Hippocampal formation (tissue), 2 donors: ENCODE measurements at regions not wholly inside any gene's neighbourhood (a gene's known extent, or its start where the extent isn't known, plus 50 kb on each side); places are given as distances from the start of the nearest gene placed in this dataset.
"Not testable (repeated sequence)": the region's sequence is repeated elsewhere in the genome, so short reads cannot be mapped to it uniquely, and the experiment has no call there.

Experiments
- DNase-seq, 2 donors: peaks; one replicate each; lab custom pipeline; 2025; lab: John Stamatoyannopoulos, UW

- no peak for DNase-seq
Measured at GRCh38 chr18:45342166-45342565, 273.1 kb upstream of the SLC14A2 start.

GRCh38 chr18:45342653-45343052 is 272.6 kb upstream of the SLC14A2 start:
- no peak for DNase-seq

GRCh38 chr18:45343365-45343764 is 271.9 kb upstream of the SLC14A2 start:
- no peak for DNase-seq

GRCh38 chr18:45344680-45345079 is 270.6 kb upstream of the SLC14A2 start:
- DNase-seq = not testable (repeated sequence)

GRCh38 chr18:45349019-45349418 is 266.3 kb upstream of the SLC14A2 start:
- no peak for DNase-seq

GRCh38 chr18:45349467-45349866 is 265.8 kb upstream of the SLC14A2 start:
- DNase-seq = no peak

- no peak for DNase-seq
Measured at GRCh38 chr18:45350404-45351156, 264.7 kb upstream of the SLC14A2 start.

- no peak for DNase-seq
Measured at GRCh38 chr18:45352874-45353273, 262.4 kb upstream of the SLC14A2 start.

- DNase-seq = no peak
Measured at GRCh38 chr18:45353530-45353929, 261.7 kb upstream of the SLC14A2 start.

- DNase-seq = no peak
Measured at GRCh38 chr18:45355944-45356520, 259.2 kb upstream of the SLC14A2 start.

- no peak for DNase-seq
Measured at GRCh38 chr18:45357686-45358470, 257.4 kb upstream of the SLC14A2 start.

- DNase-seq = no peak
Measured at GRCh38 chr18:45359275-45360009, 255.8 kb upstream of the SLC14A2 start.

- DNase-seq = no peak
Measured at GRCh38 chr18:45361125-45361851, 254.0 kb upstream of the SLC14A2 start.

- peak; percentile 11 to 29 for DNase-seq
Measured at GRCh38 chr18:45363196-45363595, 252.1 kb upstream of the SLC14A2 start.

GRCh38 chr18:45365835-45366234 is 249.4 kb upstream of the SLC14A2 start:
- no peak for DNase-seq

GRCh38 chr18:45370255-45371010 is 244.8 kb upstream of the SLC14A2 start:
- no peak for DNase-seq

GRCh38 chr18:45373286-45373880 is 241.9 kb upstream of the SLC14A2 start:
- no peak for DNase-seq

GRCh38 chr18:45374236-45374635 is 241.0 kb upstream of the SLC14A2 start:
- DNase-seq = no peak

GRCh38 chr18:45374878-45375630 is 240.2 kb upstream of the SLC14A2 start:
- DNase-seq = no peak

GRCh38 chr18:45376193-45376592 is 239.1 kb upstream of the SLC14A2 start:
- DNase-seq = no peak
